GM21825 (cell line): ENCODE measurements at regions not wholly inside any gene's neighbourhood (a gene's known extent, or its start where the extent isn't known, plus 50 kb on each side); places are given as distances from the start of the nearest gene placed in this dataset.

Experiments used
- ATAC-seq: cut with Tn5 transposase; IDR thresholded peaks from one replicate; pipeline ENCODE4 v1.9.1; 2021; ENCODE audit warnings: mild to moderate bottlenecking, moderate library complexity; ENCODE audit not compliant: unreplicated experiment

- ATAC-seq, result no peak
These were observed 71.3 kb downstream of the RPE65 start for GRCh38 chr1:68378296-68379084.

GRCh38 chr1:68377098-68377497 lies 72.7 kb downstream of the RPE65 start:
- no peak for ATAC-seq

- no peak for ATAC-seq
These were observed 73.3 kb downstream of the RPE65 start for GRCh38 chr1:68376441-68376840.

DNA sequence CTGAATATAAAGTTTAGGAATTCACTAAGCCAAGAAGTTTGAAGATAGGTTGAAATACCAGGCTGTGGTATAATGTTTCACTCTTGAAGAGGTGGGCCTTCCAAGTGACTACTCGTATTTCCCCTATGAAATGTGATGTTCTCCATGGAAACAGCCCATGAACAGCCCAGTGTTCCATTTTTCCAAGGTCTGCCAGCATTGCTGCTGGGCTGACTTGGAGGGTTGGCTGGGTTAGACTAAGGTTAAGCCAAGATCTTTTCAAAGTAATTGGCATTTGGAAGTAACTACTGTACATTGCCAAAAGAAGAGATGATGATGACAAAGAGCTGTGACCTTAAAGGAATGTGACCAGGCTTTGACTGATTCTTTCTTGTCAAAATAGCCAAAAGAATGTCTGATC lies 73.8 kb downstream of the RPE65 start:
- no peak for ATAC-seq

- no peak for ATAC-seq
These were observed 76.6 kb downstream of the RPE65 start for GRCh38 chr1:68373173-68373572.

DNA sequence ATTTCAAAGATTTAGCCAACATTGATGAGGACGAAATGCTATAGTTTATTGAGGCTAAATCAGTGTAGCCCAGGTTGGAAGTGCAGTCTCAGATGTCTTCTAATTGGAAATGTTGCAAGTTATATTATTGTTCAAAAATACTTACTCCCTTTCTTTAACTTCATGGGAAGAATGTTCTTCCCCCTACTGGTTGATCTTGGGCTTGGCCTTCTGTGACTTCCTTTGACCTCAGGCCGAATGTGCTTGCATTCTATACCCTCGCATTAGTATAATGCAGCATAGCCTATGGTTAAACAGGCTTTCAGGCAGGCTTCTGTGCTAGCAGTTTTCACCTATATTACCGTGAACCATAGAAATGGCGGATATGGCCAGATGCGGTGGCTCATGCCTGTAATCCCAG lies 77.3 kb downstream of the RPE65 start:
- no peak for ATAC-seq

GRCh38 chr1:68370101-68370915 lies 79.4 kb downstream of the RPE65 start:
- ATAC-seq, result no peak

DNA sequence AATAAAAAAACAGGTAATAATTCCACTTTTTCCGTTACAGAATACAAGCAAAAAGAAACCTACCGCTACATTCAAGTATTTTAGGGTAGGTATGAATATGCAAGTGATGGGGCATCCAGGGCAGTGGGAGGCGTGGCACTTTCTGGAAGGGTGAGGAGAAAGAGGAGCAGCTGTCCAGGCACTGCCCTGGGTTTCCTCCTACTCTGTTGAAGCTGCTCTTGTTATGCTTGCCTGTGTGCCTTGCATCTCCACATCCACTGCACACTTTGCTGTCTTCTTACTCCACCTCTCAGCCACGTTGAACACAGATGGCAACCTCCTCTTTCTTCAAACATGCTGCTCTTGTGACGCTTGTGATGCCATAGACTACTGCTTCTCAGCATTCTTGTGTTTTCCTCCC lies 83.2 kb downstream of the RPE65 start:
- no peak for ATAC-seq

GRCh38 chr1:68365709-68366382 lies 83.9 kb downstream of the RPE65 start:
- ATAC-seq, result no peak

DNA sequence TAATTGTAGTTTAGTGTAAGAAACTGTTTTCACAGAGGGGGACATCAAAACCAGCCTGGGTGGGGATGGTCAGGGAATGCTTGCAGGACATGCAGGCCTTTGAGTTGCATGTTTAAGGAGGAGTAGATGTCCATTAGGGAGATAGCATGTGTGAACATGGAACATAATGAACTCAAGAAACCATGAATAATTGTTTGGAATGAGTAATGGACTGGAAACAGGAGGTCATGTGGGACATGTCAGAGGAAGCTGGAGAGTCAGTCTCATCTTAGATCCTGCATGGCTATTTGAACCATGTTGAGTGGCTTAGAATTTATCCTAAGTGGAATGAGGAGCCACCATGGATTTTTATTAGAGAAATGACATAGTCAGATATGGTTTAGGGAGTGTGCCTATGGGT lies 86.4 kb downstream of the RPE65 start:
- no peak for ATAC-seq

- no peak for ATAC-seq
These were observed 88.3 kb downstream of the RPE65 start for GRCh38 chr1:68361346-68361910.

DNA sequence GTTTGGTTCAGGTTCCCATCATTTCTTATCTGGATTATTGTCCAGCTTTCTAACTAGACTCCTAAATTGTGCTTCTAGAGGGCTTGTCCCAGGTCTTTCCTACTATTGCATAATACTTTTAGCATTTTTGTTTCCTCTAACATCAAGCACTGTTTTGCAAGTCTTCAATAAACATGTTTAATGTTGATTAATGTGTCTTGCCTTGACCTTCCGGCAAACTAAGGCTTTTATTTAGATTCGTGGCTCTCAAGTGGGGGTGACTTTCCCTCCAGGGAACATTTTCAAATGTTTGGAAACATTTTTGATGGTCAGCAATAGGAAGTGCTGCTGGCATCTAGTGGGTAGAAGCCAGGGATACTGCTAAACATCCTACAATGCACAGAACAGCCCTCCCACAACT lies 90.7 kb downstream of the RPE65 start:
- ATAC-seq, result no peak

DNA sequence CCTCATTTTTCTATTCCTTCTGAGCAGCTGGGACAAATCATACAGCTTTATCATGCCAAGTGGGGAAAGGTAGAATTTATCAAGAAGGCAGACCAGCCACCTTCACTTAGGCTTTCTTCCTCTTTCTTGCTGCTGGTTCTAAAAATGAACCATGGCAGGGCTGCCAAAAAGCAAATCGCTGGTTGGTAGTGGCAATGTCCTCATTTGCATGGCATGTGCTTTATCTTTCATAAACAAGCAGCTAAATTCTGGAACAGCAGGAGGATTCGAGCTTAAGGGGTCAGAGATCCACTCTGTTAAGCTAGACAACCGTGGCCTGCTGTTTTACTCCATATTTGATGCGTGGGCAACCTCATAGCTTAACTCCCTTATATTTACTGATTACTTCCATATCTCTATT lies 91.3 kb downstream of the RPE65 start:
- ATAC-seq, result no peak

DNA sequence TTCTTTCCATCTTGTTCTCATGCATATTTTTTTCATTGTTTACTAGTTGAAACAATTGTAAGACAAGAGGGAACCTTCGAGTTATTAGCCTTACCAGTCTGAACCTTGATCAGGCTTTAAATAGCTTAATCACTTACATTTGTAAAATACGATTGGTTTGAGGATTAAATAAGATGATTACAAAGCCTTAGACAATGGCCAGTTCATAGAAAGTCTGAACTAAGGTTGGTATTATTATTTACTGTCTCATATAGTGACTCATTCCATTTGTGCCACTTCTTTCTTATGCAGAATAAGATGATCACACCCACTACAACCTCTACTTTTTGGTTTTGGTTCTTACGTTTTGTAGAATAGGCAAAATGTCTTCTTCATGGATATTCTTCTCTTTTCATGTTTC lies 94.1 kb downstream of the RPE65 start:
- ATAC-seq, result no peak

DNA sequence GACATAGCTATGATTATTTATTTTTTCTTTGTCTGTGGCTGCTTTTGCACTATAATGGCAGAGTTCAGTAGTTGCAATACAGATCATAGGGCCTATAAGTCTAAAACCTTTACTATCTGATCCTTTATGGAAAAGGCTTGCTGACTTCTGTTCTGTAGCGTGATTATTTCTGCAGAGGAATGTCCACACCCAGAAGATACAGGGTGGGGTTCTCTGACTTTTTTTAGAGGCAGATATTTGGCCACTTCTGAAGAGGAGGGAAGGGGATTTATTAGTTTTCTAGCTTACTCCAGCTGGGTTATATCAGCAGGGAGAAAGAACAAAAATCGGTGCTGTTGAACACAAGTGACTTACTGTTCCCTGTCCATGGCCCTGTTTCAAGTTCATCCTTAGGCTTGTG lies 97.6 kb downstream of the RPE65 start:
- ATAC-seq, result no peak

- ATAC-seq, result peak; percentile 95
These were observed 102.3 kb downstream of the RPE65 start for GRCh38 chr1:68347415-68347814.

GRCh38 chr1:68346188-68346808 lies 103.5 kb downstream of the RPE65 start:
- no peak for ATAC-seq

DNA sequence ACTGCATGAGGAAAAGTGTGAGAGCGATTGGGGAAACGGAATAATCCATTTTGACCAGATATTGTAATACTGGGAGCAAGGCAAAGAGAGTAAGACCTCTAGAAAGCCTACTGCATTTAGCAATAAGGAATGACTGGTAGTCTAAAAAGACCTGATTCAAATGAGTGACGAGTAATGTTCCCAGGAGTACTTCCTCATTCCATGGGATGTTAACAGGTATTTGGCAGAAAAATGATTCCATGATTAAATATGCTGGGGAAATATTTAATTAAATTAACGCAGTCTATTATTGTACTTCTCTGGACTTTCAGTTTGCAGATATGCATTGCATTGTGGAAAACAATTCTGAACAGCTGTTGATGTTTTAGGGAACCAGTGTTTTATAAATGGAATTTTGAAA lies 105.5 kb downstream of the RPE65 start:
- ATAC-seq, result no peak

GRCh38 chr1:68340951-68341350 lies 108.6 kb upstream of the WLS start:
- no peak for ATAC-seq

- no peak for ATAC-seq
These were observed 107.2 kb upstream of the WLS start for GRCh38 chr1:68339505-68339904.

GRCh38 chr1:68338081-68338480 lies 105.8 kb upstream of the WLS start:
- ATAC-seq, result no peak
